HepG2 (cell line): ENCODE measurements at regions not wholly inside any gene's neighbourhood (a gene's known extent, or its start where the extent isn't known, plus 50 kb on each side); places are given as distances from the start of the nearest gene placed in this dataset.

ENCODE experiments used
- ATAC-seq: fragments of 200-7000 bp; cut with Tn5 transposase; 3 replicates; pipeline ENCODE4 v1.9.1; 2020; ENCODE audit warnings: mild to moderate bottlenecking, moderate library complexity
- BruUV-seq: library from RNA; stranded (reverse); fragments of 400-500 nt; replicated peaks from 2 replicates; lab custom pipeline; 2021; lab: Mats Ljungman, UMichigan
- CTCF ChIA-PET: fragments of 300-600 bp; formaldehyde crosslinking; extraction: SDS; loops from one replicate; lab custom pipeline; 2021; ENCODE audit warnings: low total read pairs, inconsistent platforms, low intra/inter-chr PET ratio; lab: Yijun Ruan, JAX
- POLR2A ChIA-PET: fragments of 350-600 bp; sonication (Branson Sonifier 250); formaldehyde crosslinking; loops from one replicate; lab custom pipeline; 2020; ENCODE audit warnings: antibody characterized with exemption, inconsistent platforms; lab: Yijun Ruan, JAX
- DNase-seq: peaks from one replicate; pipeline ENCODE4 v3.0.0-alpha.2; 2015; ENCODE audit warnings: low spot score
- FAIRE-seq: peaks from 3 replicates; lab custom pipeline; 2011; peaks lifted over from hg19 to GRCh38; lab: Jason Lieb, UNC
- H2AFZ ChIP-seq: one replicate; pipeline ENCODE4 v1.6.1; 2011; ENCODE audit warnings: low read length, inconsistent platforms
- H3K27ac ChIP-seq: fragments of 300-600 bp; 3 replicates; pipeline ENCODE4 v1.8.0; 2011; ENCODE audit warnings: mixed run types, mild to moderate bottlenecking, mixed read lengths, low read length, inconsistent platforms; ENCODE audit not compliant: insufficient read depth; ENCODE audit errors: extremely low read length
- H3K27me3 ChIP-seq, 2 experiments: fragments of 200-600 bp in 1 of 2; 2 replicates in 1 of 2; 3 replicates in 1 of 2; pipeline versions ENCODE4 v1.6.0 to v1.8.0; 2011; ENCODE audit warnings: low read length in 2 of 2, mild to moderate bottlenecking in 2 of 2, moderate library complexity in 2 of 2, inconsistent platforms in 1 of 2; ENCODE audit not compliant: insufficient read depth in 2 of 2, control insufficient read depth in 1 of 2
- H3K36me3 ChIP-seq, 2 experiments: fragments of 200-600 bp in 1 of 2; replicated peaks in 1 of 2; 2 replicates in 1 of 2; 3 replicates in 1 of 2; pipeline versions ENCODE4 v1.5.1 to v1.8.0; 2011; ENCODE audit warnings: low read length in 2 of 2, inconsistent platforms in 1 of 2; ENCODE audit not compliant: insufficient read depth in 2 of 2, control insufficient read depth in 1 of 2
- H3K4me1 ChIP-seq: 2 replicates; pipeline ENCODE4 v1.5.1; 2012; ENCODE audit warnings: low read length, inconsistent platforms; ENCODE audit not compliant: insufficient read depth
- H3K4me2 ChIP-seq: 2 replicates; pipeline ENCODE4 v1.6.0; 2011; ENCODE audit warnings: low read depth, low read length, inconsistent platforms
- H3K4me3 ChIP-seq, 3 experiments: fragments of 200-600 bp in 1 of 3; sonication (generic), shearing (Covaris generic) in 1 of 3; replicated peaks in 1 of 3; 2 replicates each; pipeline ENCODE4 v1.5.1; 2011 to 2016; ENCODE audit warnings: low read length in 3 of 3, inconsistent platforms in 2 of 3, low read depth in 2 of 3, mild to moderate bottlenecking in 2 of 3, control low read depth in 1 of 3, mixed read lengths in 1 of 3; ENCODE audit not compliant: insufficient read depth in 1 of 3
- H3K79me2 ChIP-seq: one replicate; pipeline ENCODE4 v1.6.1; 2011; ENCODE audit warnings: low read length, inconsistent platforms; ENCODE audit not compliant: insufficient read depth
- H3K9ac ChIP-seq: 2 replicates; pipeline ENCODE4 v1.6.0; 2011; ENCODE audit warnings: mild to moderate bottlenecking, low read depth, low read length, inconsistent platforms; ENCODE audit not compliant: insufficient read depth
- H3K9me3 ChIP-seq: 2 replicates; pipeline ENCODE4 v1.5.1; 2012; ENCODE audit warnings: mild to moderate bottlenecking, low read length
- H4K20me1 ChIP-seq: 2 replicates; pipeline ENCODE4 v1.6.0; 2011; ENCODE audit warnings: inconsistent platforms, mild to moderate bottlenecking, low read length, moderate library complexity; ENCODE audit not compliant: insufficient read depth
- MAFF ChIP-seq: IDR thresholded peaks from 2 replicates; pipeline ENCODE4 v1.6.1; 2011; ENCODE audit warnings: low read depth, low read length, improper control_type of control experiment
- MAFK ChIP-seq, 2 experiments: IDR thresholded peaks in 1 of 2; conservative IDR thresholded peaks in 1 of 2; 2 replicates each; pipeline ENCODE4 v1.6.1; 2011; ENCODE audit warnings: improper control_type of control experiment in 2 of 2, low read length in 2 of 2
- NCOA2 ChIP-seq: sonication (generic); formaldehyde crosslinking; IDR thresholded peaks from 2 replicates; pipeline ENCODE4 v1.8.0; 2022; ENCODE audit warnings: inconsistent platforms
- NFE2L2 ChIP-seq: fragments of 150-350 bp; IDR thresholded peaks from 2 replicates; pipeline ENCODE4 v1.6.1; 2014; ENCODE audit warnings: low read length
- NFIB ChIP-seq: sonication (generic); formaldehyde crosslinking; IDR thresholded peaks from 2 replicates; pipeline ENCODE4 v1.9.0; 2021; ENCODE audit warnings: missing genetic modification reagents, mild to moderate bottlenecking, borderline replicate concordance
- ZKSCAN1 ChIP-seq: fragments of 150-350 bp; IDR thresholded peaks from 2 replicates; pipeline ENCODE4 v1.6.1; 2014; ENCODE audit warnings: low read length
- ZNF547 ChIP-seq: sonication (generic); formaldehyde crosslinking; IDR thresholded peaks from 2 replicates; pipeline ENCODE4 v1.5.1; 2020; ENCODE audit warnings: mild to moderate bottlenecking, missing genetic modification reagents
- WGBS: methylation state at CpG from one replicate; pipeline ENCODE4 v1.1.6; 2017; ENCODE audit warnings: low lambda C conversion rate; 5-methylcytosine and 5-hydroxymethylcytosine counted together
- in situ Hi-C: cut with HindIII; loops from 2 replicates; pipeline ENCODE4 v1.10.0; 2017; ENCODE audit warnings: low pct_unique_long_range_greater_than_20kb; ENCODE audit not compliant: extremely low pct_ligation_motif_present
- intact Hi-C: fragments of 100-400 bp; cut with micrococcal nuclease; formaldehyde crosslinking; loops from one replicate; pipeline ENCODE4 v1.10.0; 2022; ENCODE audit not compliant: unreplicated experiment

GRCh38 chr16:76669288-76669687 is 392.1 kb downstream of the CNTNAP4 start:
- no TSS peak for BruUV-seq
- CTCF ChIA-PET, result no interaction called here
- FAIRE-seq (no peak), DNase-seq (no peak), ATAC-seq (no peak)
- Histone ChIP-seq H3K27ac (no peak overlapping the region), H3K79me2 (no peaks in the 10 kb centered on the region), H3K27me3 (no peaks in the 10 kb centered on the region), H4K20me1 (no peaks in the 10 kb centered on the region), H2AFZ (no peak overlapping the region), H3K9me3 (no peaks in the 10 kb centered on the region), H3K36me3 (no peaks in the 10 kb centered on the region), H3K4me1 (no peaks in the 10 kb centered on the region), H3K9ac (no peak overlapping the region), H3K4me3 (no peak overlapping the region), H3K4me2 (no peak overlapping the region)
- POLR2A ChIA-PET, result no interaction called here
- in situ Hi-C loops (loop anchor here (25.0 kb wide), 1 partner anchor 493 kb away; no protein-coding TSS in a partner anchor), intact Hi-C loops (loop anchor here (5.0 kb wide), 1 partner anchor 373 kb away; no protein-coding TSS in a partner anchor)
- WGBS, result 3% methylated on average over 3 of the region's 3 CpGs
- no peak for TF ChIP-seq ZNF547
- peak; percentile 90 for TF ChIP-seq MAFF
- no peak for TF ChIP-seq NCOA2 (CRISPR knock-in tag)
- TF ChIP-seq MAFK (conservative IDR thresholded peaks at IDR 0.05 in 1 of 2, IDR thresholded peaks at IDR 0.05 in 1 of 2; ENCODE audit: low read length in 2 of 2), result peak; percentile 91 to 94
- TF ChIP-seq NFE2L2, result peak; percentile 79
- TF ChIP-seq NFIB (CRISPR knock-in tag), result no peak

- in situ Hi-C loops, result loop anchor here (25.0 kb wide), 1 partner anchor 492 kb away; no protein-coding TSS in a partner anchor
- Histone ChIP-seq H3K9ac (no peak overlapping the region), H3K36me3 (no peaks in the 10 kb centered on the region), H3K4me3 (no peak overlapping the region), H3K4me2 (no peak overlapping the region), H3K79me2 (no peaks in the 10 kb centered on the region), H2AFZ (no peak overlapping the region), H3K27ac (no peak overlapping the region), H3K27me3 (no peaks in the 10 kb centered on the region), H3K4me1 (no peaks in the 10 kb centered on the region)
- ChIA-PET POLR2A (no interaction called here), CTCF (no interaction called here)
- WGBS, result 5% methylated on average over 5 of the region's 5 CpGs
- no peak for ATAC-seq
- BruUV-seq, result no TSS peak
- no peak for FAIRE-seq
- peak; percentile 89 to 93 for TF ChIP-seq MAFK (conservative IDR thresholded peaks at IDR 0.05 in 1 of 2, IDR thresholded peaks at IDR 0.05 in 1 of 2; ENCODE audit: low read length in 2 of 2)
- no peak for TF ChIP-seq ZKSCAN1
- TF ChIP-seq MAFF, result peak; percentile 86
- TF ChIP-seq, all 625 proteins: peak for 2
- intact Hi-C loops, result no loop called here
- Histone ChIP-seq H3K9me3 (no peaks in the 10 kb centered on the region), H4K20me1 (no peaks in the 10 kb centered on the region)
- DNase-seq, result no peak
These were observed 393.1 kb downstream of the CNTNAP4 start for GRCh38 chr16:76670125-76670857.
